Retinal pigment epithelial cell (primary cell): ENCODE measurements at regions not wholly inside any gene's neighbourhood (a gene's known extent, or its start where the extent isn't known, plus 50 kb on each side); places are given as distances from the start of the nearest gene placed in this dataset.
"Not testable (repeated sequence)": the region's sequence is repeated elsewhere in the genome, so short reads cannot be mapped to it uniquely, and the experiment has no call there.

Experiments used
- DNase-seq: peaks from one replicate; pipeline ENCODE4 v3.0.0-alpha.2; 2010; ENCODE audit warnings: low read depth
- H3K4me3 ChIP-seq: 2 replicates; pipeline ENCODE4 v1.5.1; 2011; ENCODE audit warnings: mild to moderate bottlenecking, low read length, control low read depth, moderate library complexity
- TF ChIP-seq, protein P1 (sequence below): conservative IDR thresholded peaks from 2 replicates; pipeline ENCODE4 v1.5.1; 2011; ENCODE audit warnings: low read depth, low read length, control low read depth, inconsistent platforms

DNA sequence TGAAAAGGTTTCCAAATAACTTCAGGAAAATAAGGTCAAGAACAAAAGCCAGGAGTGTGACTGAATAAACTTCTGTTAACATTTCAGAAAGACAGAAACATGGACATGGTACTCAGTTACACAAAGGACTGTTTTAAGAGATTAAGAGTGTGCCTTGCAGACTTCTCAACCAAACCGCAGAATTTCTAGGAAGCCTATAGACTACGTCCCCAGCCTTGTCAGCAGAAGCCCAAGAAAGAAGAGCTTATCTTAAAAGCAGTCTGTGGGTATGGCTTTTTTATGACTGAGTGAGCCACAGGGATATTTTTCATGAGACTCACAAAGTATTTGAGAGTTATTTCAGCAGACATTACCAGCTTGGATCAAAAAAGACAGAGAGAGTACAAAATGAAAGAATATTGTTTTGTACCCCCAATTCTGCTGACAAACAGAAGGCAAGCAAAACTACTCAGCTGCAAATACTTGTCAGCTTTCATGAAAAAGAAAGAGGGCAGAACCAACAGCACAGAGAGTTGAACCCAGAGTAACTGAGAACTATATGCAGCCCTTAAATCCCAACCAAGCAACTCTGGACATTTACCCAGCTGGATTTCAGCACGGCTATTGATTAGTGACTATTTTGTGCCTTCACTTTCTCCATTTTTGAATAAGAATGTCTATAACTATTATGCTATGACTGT, 711.0 kb upstream of the CTNND2 start:
- peak; percentile 8 for DNase-seq
- TF ChIP-seq, protein P1, sequence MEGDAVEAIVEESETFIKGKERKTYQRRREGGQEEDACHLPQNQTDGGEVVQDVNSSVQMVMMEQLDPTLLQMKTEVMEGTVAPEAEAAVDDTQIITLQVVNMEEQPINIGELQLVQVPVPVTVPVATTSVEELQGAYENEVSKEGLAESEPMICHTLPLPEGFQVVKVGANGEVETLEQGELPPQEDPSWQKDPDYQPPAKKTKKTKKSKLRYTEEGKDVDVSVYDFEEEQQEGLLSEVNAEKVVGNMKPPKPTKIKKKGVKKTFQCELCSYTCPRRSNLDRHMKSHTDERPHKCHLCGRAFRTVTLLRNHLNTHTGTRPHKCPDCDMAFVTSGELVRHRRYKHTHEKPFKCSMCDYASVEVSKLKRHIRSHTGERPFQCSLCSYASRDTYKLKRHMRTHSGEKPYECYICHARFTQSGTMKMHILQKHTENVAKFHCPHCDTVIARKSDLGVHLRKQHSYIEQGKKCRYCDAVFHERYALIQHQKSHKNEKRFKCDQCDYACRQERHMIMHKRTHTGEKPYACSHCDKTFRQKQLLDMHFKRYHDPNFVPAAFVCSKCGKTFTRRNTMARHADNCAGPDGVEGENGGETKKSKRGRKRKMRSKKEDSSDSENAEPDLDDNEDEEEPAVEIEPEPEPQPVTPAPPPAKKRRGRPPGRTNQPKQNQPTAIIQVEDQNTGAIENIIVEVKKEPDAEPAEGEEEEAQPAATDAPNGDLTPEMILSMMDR: no peak
- H3K4me3 ChIP-seq: no peak overlapping the region

DNA sequence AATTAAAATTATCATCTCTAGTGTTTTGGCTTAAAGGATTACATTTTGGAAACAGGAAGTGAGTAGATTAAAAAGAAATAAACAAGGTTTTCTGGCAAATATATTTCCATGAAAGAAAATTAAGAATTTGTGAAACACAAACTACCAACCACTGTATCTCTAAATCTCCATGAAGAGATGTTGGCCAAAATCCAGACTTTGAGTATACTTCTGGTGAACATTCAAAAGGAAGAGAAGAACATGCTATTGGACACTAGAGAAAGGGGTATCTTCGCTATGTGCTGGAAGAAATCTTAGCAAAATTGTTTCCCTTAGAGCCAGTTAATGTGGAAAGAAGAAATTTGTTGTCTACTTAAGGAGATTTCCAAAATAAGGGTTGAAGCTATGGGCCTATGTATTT, 710.4 kb upstream of the CTNND2 start:
- H3K4me3 ChIP-seq: no peak overlapping the region
- no peak for DNase-seq
- TF ChIP-seq, protein P1: no peak

DNA sequence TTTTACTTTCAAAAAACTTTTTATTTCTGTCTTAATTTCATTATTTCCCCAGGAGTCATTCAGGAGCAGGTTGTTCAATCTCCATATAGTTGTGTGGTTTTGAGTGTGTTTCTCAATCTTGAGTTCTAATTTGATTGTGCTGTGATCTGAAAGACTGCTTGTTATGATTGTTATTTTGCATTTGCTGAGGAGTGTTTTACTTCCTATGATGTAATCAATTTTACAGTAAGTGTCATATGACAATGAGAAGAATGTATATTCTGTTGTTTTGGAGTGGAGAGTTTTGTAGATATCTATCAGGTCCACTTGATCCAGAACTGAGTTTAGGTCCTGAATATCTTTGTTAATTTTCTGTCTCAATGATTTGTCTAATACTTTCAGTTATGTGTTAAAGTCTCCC, 706.9 kb upstream of the CTNND2 start:
- no peak overlapping the region for H3K4me3 ChIP-seq
- TF ChIP-seq, protein P1: no peak
- no peak for DNase-seq

DNA sequence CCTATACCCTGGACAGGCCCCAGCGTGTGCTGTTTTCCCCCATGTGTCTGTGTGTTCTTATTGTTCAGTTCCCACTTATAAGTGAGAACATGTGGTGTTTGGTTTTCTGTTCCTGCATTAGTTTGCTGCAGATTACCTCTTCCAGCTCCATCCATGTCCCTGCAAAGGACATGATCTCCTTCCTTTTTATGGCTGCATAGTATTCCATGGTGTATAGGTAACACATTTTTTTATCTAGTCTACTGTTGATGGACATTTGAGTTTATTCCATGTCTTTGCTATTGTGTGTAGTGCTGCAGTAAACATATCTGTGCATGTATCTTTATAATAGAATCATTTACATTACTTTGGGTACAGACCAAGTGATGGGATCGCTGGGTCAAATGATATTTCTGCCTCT, 703.6 kb upstream of the CTNND2 start:
- DNase-seq, H3K4me3 ChIP-seq: not testable (repeated sequence)

DNA sequence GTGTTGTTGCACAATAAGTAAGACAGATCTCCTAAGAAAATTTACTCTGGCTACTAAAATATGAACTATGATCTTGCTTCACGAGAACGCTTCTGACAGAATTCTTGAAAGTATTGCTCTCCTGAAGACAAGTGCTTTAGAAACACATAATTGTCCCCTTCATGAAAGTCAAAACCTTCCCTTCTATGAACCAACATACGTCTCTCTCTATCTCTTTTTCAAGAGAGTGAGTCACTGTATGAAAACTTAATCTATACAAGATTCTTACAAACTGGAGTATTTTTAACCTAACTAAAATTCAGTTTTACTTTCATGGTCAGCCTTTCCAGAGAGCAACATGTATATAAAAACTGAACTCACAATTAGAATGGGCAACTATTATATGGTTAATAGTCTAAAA, 688.0 kb upstream of the CTNND2 start:
- TF ChIP-seq, protein P1: no peak
- DNase-seq: no peak
- no peak overlapping the region for H3K4me3 ChIP-seq

DNA sequence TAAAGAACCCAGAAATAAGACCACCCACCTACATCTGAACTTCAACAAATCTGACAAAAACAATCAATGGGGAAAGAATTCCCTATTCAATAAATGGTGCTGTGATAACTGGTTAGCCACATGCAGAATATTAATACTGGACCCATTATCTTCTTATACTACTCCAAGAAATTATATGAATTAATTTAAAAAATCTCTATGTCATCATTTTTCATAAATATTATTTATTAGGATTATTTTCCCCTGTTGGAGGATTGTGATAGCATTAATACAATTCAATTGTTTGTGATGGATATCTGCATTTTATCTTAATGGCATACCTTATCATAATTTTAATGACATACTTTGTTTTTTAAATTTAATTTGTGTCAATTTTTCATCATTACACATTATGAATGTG, 682.2 kb upstream of the CTNND2 start:
- TF ChIP-seq, protein P1: no peak
- H3K4me3 ChIP-seq: no peak overlapping the region
- DNase-seq: no peak

DNA sequence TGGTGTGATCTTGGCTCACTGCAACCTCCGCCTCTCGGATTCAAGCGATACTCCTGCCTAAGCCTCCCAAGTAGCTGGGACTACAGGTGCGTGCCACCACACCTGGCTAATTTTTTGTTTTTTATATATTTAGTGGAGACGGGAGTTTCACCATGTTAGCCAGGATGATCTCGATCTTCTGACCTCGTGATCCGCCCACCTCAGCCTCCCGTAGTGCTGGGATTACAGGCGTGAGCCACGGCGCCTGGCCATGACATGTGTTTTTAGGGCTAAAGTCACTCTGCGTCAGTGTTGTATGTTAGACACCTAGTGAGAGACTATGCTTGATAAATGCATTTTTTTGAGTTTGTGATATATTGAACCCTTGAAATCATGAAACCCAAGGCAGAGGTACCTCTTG, 674.6 kb upstream of the CTNND2 start:
- not testable (repeated sequence) for DNase-seq, H3K4me3 ChIP-seq

DNA sequence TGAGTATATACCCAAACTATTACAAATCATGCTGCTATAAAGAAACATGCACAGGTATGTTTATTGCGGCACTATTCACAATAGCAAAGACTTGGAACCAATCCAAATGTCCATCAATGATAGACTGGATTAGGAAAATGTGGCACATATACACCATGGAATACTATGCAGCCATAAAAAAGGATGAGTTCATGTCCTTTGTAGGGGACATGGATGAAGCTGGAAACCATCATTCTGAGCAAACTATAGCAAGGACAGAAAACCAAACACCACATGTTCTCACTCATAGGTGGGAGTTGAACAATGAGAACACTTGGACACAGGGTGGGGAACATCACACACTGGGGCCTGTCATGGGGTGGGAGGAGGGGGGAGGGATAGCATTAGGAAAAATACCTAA, 672.7 kb upstream of the CTNND2 start:
- not testable (repeated sequence) for DNase-seq, H3K4me3 ChIP-seq

DNA sequence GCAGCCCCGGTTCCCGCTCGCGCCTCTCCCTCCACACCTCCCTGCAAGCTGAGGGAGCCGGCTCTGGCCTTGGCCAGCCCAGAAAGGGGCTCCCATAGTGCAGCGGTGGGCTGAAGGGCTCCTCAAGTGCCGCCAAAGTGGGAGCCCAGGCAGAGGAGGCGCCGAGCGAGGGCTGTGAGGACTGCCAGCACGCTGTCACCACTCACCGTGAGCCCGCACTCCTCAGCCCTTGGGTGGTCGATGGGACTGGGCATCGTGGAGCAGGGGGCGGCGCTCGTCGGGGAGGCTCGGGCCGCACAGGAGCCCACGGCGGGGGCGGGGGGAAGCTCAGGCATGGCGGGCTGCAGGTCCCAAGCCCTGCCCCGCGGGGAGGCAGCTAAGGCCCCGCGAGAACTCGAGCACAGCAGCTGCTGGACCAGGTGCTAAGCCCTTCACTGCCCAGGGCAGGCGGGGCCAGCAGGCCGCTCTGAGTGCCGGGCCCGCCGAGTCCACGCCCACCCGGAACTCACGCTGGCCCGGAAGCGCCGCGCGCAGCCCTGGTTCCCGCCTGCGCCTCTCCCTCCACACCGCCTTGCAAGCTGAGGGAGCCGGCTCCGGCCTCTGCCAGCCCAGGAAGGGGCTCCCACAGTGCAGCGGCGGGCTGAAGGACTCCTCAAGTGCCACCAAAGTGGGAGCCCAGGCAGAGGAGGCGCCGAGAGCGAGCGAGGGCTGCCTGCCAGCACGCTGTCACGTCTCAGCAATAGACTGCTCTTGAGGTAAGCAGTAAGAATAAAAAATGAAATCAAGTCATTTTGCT, 670.2 kb upstream of the CTNND2 start:
- DNase-seq, H3K4me3 ChIP-seq: not testable (repeated sequence)

DNA sequence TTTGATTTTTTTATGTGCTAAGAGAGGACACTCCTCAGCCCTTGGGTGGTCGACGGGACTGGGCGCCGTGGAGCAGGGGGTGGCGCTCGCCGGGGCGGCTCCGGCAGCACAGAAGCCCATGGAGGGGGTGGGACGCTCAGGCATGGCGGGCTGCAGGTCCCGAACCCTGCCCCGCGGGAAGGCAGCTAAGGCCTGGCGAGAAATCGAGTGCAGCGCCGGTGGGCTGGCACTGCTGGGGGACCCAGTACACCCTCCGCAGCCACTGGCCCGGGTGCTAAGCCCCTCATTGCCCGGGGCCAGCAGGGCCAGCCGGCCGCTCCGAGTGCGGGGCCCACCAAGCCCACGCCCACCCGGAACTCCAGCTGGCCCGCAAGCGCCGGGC, 669.7 kb upstream of the CTNND2 start:
- H3K4me3 ChIP-seq, DNase-seq: not testable (repeated sequence)
